Renal pelvis (tissue), 1 donor: ENCODE measurements at regions not wholly inside any gene's neighbourhood (a gene's known extent, or its start where the extent isn't known, plus 50 kb on each side); places are given as distances from the start of the nearest gene placed in this dataset.

Experiments used
- DNase-seq: peaks from one replicate; pipeline ENCODE4 v3.0.0-alpha.2; 2013

- no peak for DNase-seq
Observed at GRCh38 chr6:118761645-118762044, 110.3 kb upstream of the CEP85L start.

GRCh38 chr6:118758946-118759345, 107.6 kb upstream of the CEP85L start:
- DNase-seq = no peak

GRCh38 chr6:118755941-118756646, 104.7 kb upstream of the CEP85L start:
- no peak for DNase-seq

GRCh38 chr6:118752803-118753202, 101.4 kb upstream of the CEP85L start:
- DNase-seq = no peak

- no peak for DNase-seq
Observed at GRCh38 chr6:118751072-118751471, 99.7 kb upstream of the CEP85L start.

GRCh38 chr6:118750143-118750542, 98.8 kb upstream of the CEP85L start:
- no peak for DNase-seq

- DNase-seq = no peak
Observed at GRCh38 chr6:118748311-118749062, 97.1 kb upstream of the CEP85L start.

GRCh38 chr6:118746825-118747174, 95.4 kb upstream of the CEP85L start:
- no peak for DNase-seq

- DNase-seq = no peak
Observed at GRCh38 chr6:118746145-118746824, 94.9 kb upstream of the CEP85L start.

GRCh38 chr6:118745156-118745555, 93.8 kb upstream of the CEP85L start:
- no peak for DNase-seq

GRCh38 chr6:118744261-118744941, 93.0 kb upstream of the CEP85L start:
- no peak for DNase-seq

GRCh38 chr6:118743746-118744145, 92.4 kb upstream of the CEP85L start:
- no peak for DNase-seq

GRCh38 chr6:118740372-118740771, 89.0 kb upstream of the CEP85L start:
- no peak for DNase-seq

- no peak for DNase-seq
Observed at GRCh38 chr6:118739696-118740353, 88.4 kb upstream of the CEP85L start.

GRCh38 chr6:118736440-118736839, 85.0 kb upstream of the CEP85L start:
- no peak for DNase-seq

- no peak for DNase-seq
Observed at GRCh38 chr6:118735320-118735719, 83.9 kb upstream of the CEP85L start.

- DNase-seq = no peak
Observed at GRCh38 chr6:118725944-118726343, 74.6 kb upstream of the CEP85L start.

- DNase-seq = no peak
Observed at GRCh38 chr6:118724211-118724610, 72.8 kb upstream of the CEP85L start.

GRCh38 chr6:118722829-118723813, 71.7 kb upstream of the CEP85L start:
- DNase-seq = no peak

GRCh38 chr6:118720125-118720473, 68.7 kb upstream of the CEP85L start:
- DNase-seq = no peak
